Hematopoietic multipotent progenitor cell treated with erythropoietin and hydrocortisone succinate and interleukin-3 and kit ligand, for 15 days (in vitro differentiated cells): ENCODE measurements at regions not wholly inside any gene's neighbourhood (a gene's known extent, or its start where the extent isn't known, plus 50 kb on each side); places are given as distances from the start of the nearest gene placed in this dataset.

Experiments
- DNase-seq: peaks from one replicate; pipeline ENCODE4 v3.0.0-alpha.2; 2015; ENCODE audit warnings: low spot score

- DNase-seq, result no peak
These were observed 111.2 kb upstream of the ASIC2 start for GRCh38 chr17:33404070-33404819.

GRCh38 chr17:33416131-33416530 lies 123.0 kb upstream of the ASIC2 start:
- DNase-seq, result no peak

- DNase-seq, result no peak
These were observed 128.8 kb upstream of the ASIC2 start for GRCh38 chr17:33421933-33422332.

GRCh38 chr17:33433581-33433980 lies 140.5 kb upstream of the ASIC2 start:
- no peak for DNase-seq

- no peak for DNase-seq
These were observed 141.7 kb upstream of the ASIC2 start for GRCh38 chr17:33434841-33435240.

GRCh38 chr17:33435721-33436301 lies 142.7 kb upstream of the ASIC2 start:
- no peak for DNase-seq

GRCh38 chr17:33436321-33436720 lies 143.2 kb upstream of the ASIC2 start:
- no peak for DNase-seq

GRCh38 chr17:33438139-33438538 lies 145.0 kb upstream of the ASIC2 start:
- no peak for DNase-seq

- DNase-seq, result no peak
These were observed 145.5 kb upstream of the ASIC2 start for GRCh38 chr17:33438578-33438977.

GRCh38 chr17:33442320-33442719 lies 149.2 kb upstream of the ASIC2 start:
- DNase-seq, result no peak

- no peak for DNase-seq
These were observed 151.6 kb upstream of the ASIC2 start for GRCh38 chr17:33444731-33445130.

- no peak for DNase-seq
These were observed 154.0 kb upstream of the ASIC2 start for GRCh38 chr17:33447090-33447489.

- DNase-seq, result no peak
These were observed 158.1 kb upstream of the ASIC2 start for GRCh38 chr17:33451221-33451620.

- no peak for DNase-seq
These were observed 164.4 kb upstream of the ASIC2 start for GRCh38 chr17:33457477-33457876.

GRCh38 chr17:33459078-33459940 lies 166.2 kb upstream of the ASIC2 start:
- no peak for DNase-seq

GRCh38 chr17:33460781-33461450 lies 167.8 kb upstream of the ASIC2 start:
- no peak for DNase-seq

- DNase-seq, result no peak
These were observed 170.8 kb upstream of the ASIC2 start for GRCh38 chr17:33463887-33464286.

- DNase-seq, result no peak
These were observed 171.7 kb upstream of the ASIC2 start for GRCh38 chr17:33464669-33465280.

- no peak for DNase-seq
These were observed 176.3 kb upstream of the ASIC2 start for GRCh38 chr17:33469421-33469820.

GRCh38 chr17:33469911-33470310 lies 176.8 kb upstream of the ASIC2 start:
- DNase-seq, result no peak

- DNase-seq, result no peak
These were observed 180.0 kb upstream of the ASIC2 start for GRCh38 chr17:33473061-33473460.

GRCh38 chr17:33474789-33475188 lies 181.7 kb upstream of the ASIC2 start:
- DNase-seq, result no peak
